CD4-positive, alpha-beta T cell treated with Interleukin-4 for 4 hours (primary cell): ENCODE measurements at regions not wholly inside any gene's neighbourhood (a gene's known extent, or its start where the extent isn't known, plus 50 kb on each side); places are given as distances from the start of the nearest gene placed in this dataset.
"Not testable (repeated sequence)": the region's sequence is repeated elsewhere in the genome, so short reads cannot be mapped to it uniquely, and the experiment has no call there.

Experiments used
- DNase-seq: peaks from one replicate; pipeline ENCODE4 v3.0.0-alpha.2; 2020

- DNase-seq = no peak
Measured at GRCh38 chr15:63434576-63435186, 53.0 kb upstream of the CA12 start.

- no peak for DNase-seq
Measured at GRCh38 chr15:63435204-63435820, 53.7 kb upstream of the CA12 start.

GRCh38 chr15:63436341-63436740, 54.7 kb upstream of the CA12 start:
- DNase-seq = no peak

- peak; percentile 63 for DNase-seq
Measured at GRCh38 chr15:63436872-63437375, 55.3 kb upstream of the CA12 start.

- no peak for DNase-seq
Measured at GRCh38 chr15:63439536-63440264, 58.1 kb upstream of the CA12 start.

- DNase-seq = no peak
Measured at GRCh38 chr15:63440265-63440648, 58.6 kb upstream of the CA12 start.

GRCh38 chr15:63440756-63441155, 59.1 kb upstream of the CA12 start:
- no peak for DNase-seq

- DNase-seq = no peak
Measured at GRCh38 chr15:63441266-63441665, 59.6 kb upstream of the CA12 start.

- DNase-seq = no peak
Measured at GRCh38 chr15:63442080-63442479, 60.4 kb upstream of the CA12 start.

GRCh38 chr15:63444611-63445010, 59.8 kb upstream of the USP3 start:
- DNase-seq = no peak

- DNase-seq = peak; percentile 40
Measured at GRCh38 chr15:63446255-63446654, 58.1 kb upstream of the USP3 start.

- no peak for DNase-seq
Measured at GRCh38 chr15:63447017-63447676, 57.2 kb upstream of the USP3 start.

- DNase-seq = no peak
Measured at GRCh38 chr15:63448266-63448665, 56.1 kb upstream of the USP3 start.

- DNase-seq = not testable (repeated sequence)
Measured at GRCh38 chr15:63448872-63449555, 55.4 kb upstream of the USP3 start.

- DNase-seq = no peak
Measured at GRCh38 chr15:63449731-63450130, 54.7 kb upstream of the USP3 start.

GRCh38 chr15:63450884-63451225, 53.5 kb upstream of the USP3 start:
- DNase-seq = no peak

GRCh38 chr15:63451671-63452315, 52.6 kb upstream of the USP3 start:
- DNase-seq = no peak

GRCh38 chr15:63452552-63453136, 51.7 kb upstream of the USP3 start:
- no peak for DNase-seq

- no peak for DNase-seq
Measured at GRCh38 chr15:63453186-63453905, 51.0 kb upstream of the USP3 start.

GRCh38 chr15:63454503-63455211, 49.7 kb upstream of the USP3 start:
- no peak for DNase-seq
